HCT116 (cell line): ENCODE measurements at regions not wholly inside any gene's neighbourhood (a gene's known extent, or its start where the extent isn't known, plus 50 kb on each side); places are given as distances from the start of the nearest gene placed in this dataset.

Source experiments
- EGR1 ChIP-seq: IDR thresholded peaks from 2 replicates; pipeline ENCODE4 v1.6.1; 2012; ENCODE audit warnings: low read depth
- ELF1 ChIP-seq: IDR thresholded peaks from 2 replicates; pipeline ENCODE4 v1.6.1; 2012; ENCODE audit warnings: low read depth, borderline replicate concordance
- EZH2 ChIP-seq: fragments of 200-600 bp; sonication (generic); IDR thresholded peaks from 2 replicates; pipeline ENCODE4 v1.6.1; 2017; ENCODE audit warnings: antibody characterized with exemption, mixed run types
- EZH2phosphoT487 ChIP-seq: fragments of 200-600 bp; IDR thresholded peaks from 2 replicates; pipeline ENCODE4 v1.6.1; 2018; ENCODE audit warnings: antibody characterized with exemption, borderline replicate concordance
- POLR2A ChIP-seq: IDR thresholded peaks from 2 replicates; pipeline ENCODE4 v1.7.0; 2011; ENCODE audit warnings: borderline replicate concordance; ENCODE audit not compliant: insufficient read depth, insufficient read length; ENCODE audit errors: extremely low read depth
- POLR2AphosphoS5 ChIP-seq: IDR thresholded peaks from 2 replicates; pipeline ENCODE4 v1.6.1; 2011; ENCODE audit warnings: mild to moderate bottlenecking, low read depth, low read length, moderate library complexity
- RAD21 ChIP-seq: IDR thresholded peaks from 2 replicates; pipeline ENCODE4 v1.6.1; 2012; ENCODE audit warnings: low read depth, mild to moderate bottlenecking
- SP1 ChIP-seq: IDR thresholded peaks from 2 replicates; pipeline ENCODE4 v1.6.1; 2012; ENCODE audit warnings: low read depth
- YY1 ChIP-seq: IDR thresholded peaks from 2 replicates; pipeline ENCODE4 v1.6.1; 2011; ENCODE audit warnings: low read length, low read depth, moderate library complexity, mild to moderate bottlenecking; ENCODE audit not compliant: insufficient replicate concordance; ENCODE audit errors: extremely low read depth
- ZFX ChIP-seq: fragments of 450-650 bp; IDR thresholded peaks from 2 replicates; pipeline ENCODE4 v1.6.1; 2017
- ZNF274 ChIP-seq: fragments of 200-500 bp; sonication (Bioruptor generic); IDR thresholded peaks from 2 replicates; pipeline ENCODE4 v1.6.1; 2014; ENCODE audit warnings: mild to moderate bottlenecking, low read depth, low read length, inconsistent platforms
- TF ChIP-seq, protein P1 (sequence below), 3 experiments: fragments of 200-600 bp in 1 of 3; sonication (generic) in 1 of 3; IDR thresholded peaks in 2 of 3; conservative IDR thresholded peaks in 1 of 3; 2 replicates each; pipeline ENCODE4 v1.5.1; 2012 to 2017; ENCODE audit warnings: low read depth in 2 of 3, low read length in 2 of 3, antibody characterized with exemption in 1 of 3, borderline replicate concordance in 1 of 3, control low read depth in 1 of 3, mild to moderate bottlenecking in 1 of 3, mixed read lengths in 1 of 3, mixed run types in 1 of 3, moderate library complexity in 1 of 3; ENCODE audit not compliant: insufficient read depth in 1 of 3
- TF ChIP-seq, protein P2 (sequence below): IDR thresholded peaks from 2 replicates; pipeline ENCODE4 v1.6.1; 2012
- TF ChIP-seq, protein P3 (sequence below): IDR thresholded peaks from 2 replicates; pipeline ENCODE4 v1.6.1; 2012

DNA sequence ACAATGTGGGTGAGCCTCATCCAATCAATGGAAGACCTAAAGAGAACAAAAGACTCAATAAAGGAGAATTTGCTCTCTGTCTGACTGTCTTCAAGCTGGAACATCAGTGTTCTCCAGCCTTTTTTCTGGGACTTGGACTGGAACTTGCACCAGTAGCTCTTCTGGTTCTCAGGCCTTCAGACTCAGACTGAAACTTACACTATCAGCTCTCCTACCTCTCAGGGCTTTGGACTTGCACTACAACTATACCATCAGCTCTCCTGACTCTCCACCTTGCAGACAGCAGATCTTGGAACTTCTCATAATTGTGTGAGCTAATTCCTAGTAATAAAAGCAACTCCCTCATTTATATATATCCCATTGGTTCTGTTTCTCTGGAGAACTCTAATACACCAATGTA is 185.9 kb downstream of the SMIM20 start:
- TF ChIP-seq, protein P1, sequence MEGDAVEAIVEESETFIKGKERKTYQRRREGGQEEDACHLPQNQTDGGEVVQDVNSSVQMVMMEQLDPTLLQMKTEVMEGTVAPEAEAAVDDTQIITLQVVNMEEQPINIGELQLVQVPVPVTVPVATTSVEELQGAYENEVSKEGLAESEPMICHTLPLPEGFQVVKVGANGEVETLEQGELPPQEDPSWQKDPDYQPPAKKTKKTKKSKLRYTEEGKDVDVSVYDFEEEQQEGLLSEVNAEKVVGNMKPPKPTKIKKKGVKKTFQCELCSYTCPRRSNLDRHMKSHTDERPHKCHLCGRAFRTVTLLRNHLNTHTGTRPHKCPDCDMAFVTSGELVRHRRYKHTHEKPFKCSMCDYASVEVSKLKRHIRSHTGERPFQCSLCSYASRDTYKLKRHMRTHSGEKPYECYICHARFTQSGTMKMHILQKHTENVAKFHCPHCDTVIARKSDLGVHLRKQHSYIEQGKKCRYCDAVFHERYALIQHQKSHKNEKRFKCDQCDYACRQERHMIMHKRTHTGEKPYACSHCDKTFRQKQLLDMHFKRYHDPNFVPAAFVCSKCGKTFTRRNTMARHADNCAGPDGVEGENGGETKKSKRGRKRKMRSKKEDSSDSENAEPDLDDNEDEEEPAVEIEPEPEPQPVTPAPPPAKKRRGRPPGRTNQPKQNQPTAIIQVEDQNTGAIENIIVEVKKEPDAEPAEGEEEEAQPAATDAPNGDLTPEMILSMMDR (IDR thresholded peaks at IDR 0.05 in 2 of 3, conservative IDR thresholded peaks at IDR 0.05 in 1 of 3; ENCODE audit: borderline replicate concordance in 1 of 3, insufficient read depth in 1 of 3, low read depth in 2 of 3, low read length in 2 of 3) = no peak
- TF ChIP-seq POLR2AphosphoS5 (no peak), POLR2A (no peak), ZNF274 (no peak), YY1 (no peak), EZH2 (no peak), EGR1 (no peak), RAD21 (no peak), ELF1 (no peak), ZFX (no peak), SP1 (no peak), EZH2phosphoT487 (no peak)
- TF ChIP-seq, protein P2, sequence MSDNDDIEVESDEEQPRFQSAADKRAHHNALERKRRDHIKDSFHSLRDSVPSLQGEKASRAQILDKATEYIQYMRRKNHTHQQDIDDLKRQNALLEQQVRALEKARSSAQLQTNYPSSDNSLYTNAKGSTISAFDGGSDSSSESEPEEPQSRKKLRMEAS = no peak
- TF ChIP-seq, protein P3, sequence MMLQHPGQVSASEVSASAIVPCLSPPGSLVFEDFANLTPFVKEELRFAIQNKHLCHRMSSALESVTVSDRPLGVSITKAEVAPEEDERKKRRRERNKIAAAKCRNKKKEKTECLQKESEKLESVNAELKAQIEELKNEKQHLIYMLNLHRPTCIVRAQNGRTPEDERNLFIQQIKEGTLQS = no peak
